KMS-11 (cell line): ENCODE measurements at regions not wholly inside any gene's neighbourhood (a gene's known extent, or its start where the extent isn't known, plus 50 kb on each side); places are given as distances from the start of the nearest gene placed in this dataset.

Experiments
- H2AFZ ChIP-seq: fragments of 200-600 bp; sonication (generic); 2 replicates; pipeline ENCODE4 v1.6.1; 2016; ENCODE audit warnings: antibody characterized with exemption, mixed run types, low read depth
- H3K27ac ChIP-seq: fragments of 200-600 bp; sonication (generic); 2 replicates; pipeline ENCODE4 v1.6.1; 2016; ENCODE audit warnings: mild to moderate bottlenecking, mixed run types
- H3K27me3 ChIP-seq: fragments of 200-600 bp; sonication (generic); 2 replicates; pipeline ENCODE4 v1.6.1; 2017; ENCODE audit warnings: mild to moderate bottlenecking, low read depth, mixed run types, moderate library complexity; ENCODE audit not compliant: insufficient read depth
- H3K36me3 ChIP-seq: fragments of 200-600 bp; sonication (generic); 2 replicates; pipeline ENCODE4 v1.6.1; 2017; ENCODE audit warnings: mild to moderate bottlenecking, mixed run types; ENCODE audit not compliant: insufficient read depth
- H3K4me1 ChIP-seq: fragments of 200-600 bp; sonication (generic); 2 replicates; pipeline ENCODE4 v1.6.1; 2016; ENCODE audit warnings: mild to moderate bottlenecking, low read depth, mixed run types; ENCODE audit not compliant: poor library complexity, severe bottlenecking
- H3K4me2 ChIP-seq: fragments of 200-600 bp; sonication (generic); 2 replicates; pipeline ENCODE4 v1.7.0; 2016; ENCODE audit warnings: mild to moderate bottlenecking, mixed run types
- H3K4me3 ChIP-seq: fragments of 200-600 bp; sonication (generic); IDR thresholded peaks from 2 replicates; pipeline ENCODE4 v1.6.1; 2017; ENCODE audit warnings: low read depth, low read length, mixed read lengths; ENCODE audit not compliant: insufficient read depth
- H3K79me2 ChIP-seq: fragments of 200-600 bp; sonication (generic); 2 replicates; pipeline ENCODE4 v1.6.1; 2016; ENCODE audit warnings: low read depth, mixed run types; ENCODE audit not compliant: insufficient read depth
- H3K9ac ChIP-seq: fragments of 200-600 bp; sonication (generic); 2 replicates; pipeline ENCODE4 v1.6.1; 2016; ENCODE audit warnings: mild to moderate bottlenecking, mixed run types
- H4K20me1 ChIP-seq: fragments of 200-600 bp; sonication (generic); 2 replicates; pipeline ENCODE4 v1.6.1; 2016; ENCODE audit warnings: mild to moderate bottlenecking, mixed run types; ENCODE audit not compliant: insufficient read depth
- CTCF ChIP-seq: fragments of 200-600 bp; sonication (generic); conservative IDR thresholded peaks from 2 replicates; pipeline ENCODE4 v1.6.1; 2017; ENCODE audit warnings: low read depth, mild to moderate bottlenecking, antibody characterized with exemption, low read length, moderate library complexity, mixed read lengths

- no peak overlapping the region for H2AFZ ChIP-seq
- H3K4me3 ChIP-seq: no peak overlapping the region
- no peaks in the 10 kb centered on the region for H3K79me2 ChIP-seq
- no peak overlapping the region for H3K27ac ChIP-seq
- no peaks in the 10 kb centered on the region for H3K27me3 ChIP-seq
- no peak for TF ChIP-seq CTCF
- no peak overlapping the region for H3K4me2 ChIP-seq
- no peaks in the 10 kb centered on the region for H3K4me1 ChIP-seq
- no peaks in the 10 kb centered on the region for H4K20me1 ChIP-seq
- H3K36me3 ChIP-seq: no peaks in the 10 kb centered on the region
- H3K9ac ChIP-seq: no peak overlapping the region
These were observed 72.8 kb downstream of the RPUSD4 start for GRCh38 chr11:126138636-126139035.

GRCh38 chr11:126137136-126137535, 74.3 kb downstream of the RPUSD4 start:
- Histone ChIP-seq H3K4me3 (no peak overlapping the region), H3K27me3 (no peaks in the 10 kb centered on the region), H2AFZ (no peak overlapping the region), H3K79me2 (no peaks in the 10 kb centered on the region), H3K4me1 (no peaks in the 10 kb centered on the region), H3K27ac (no peak overlapping the region), H4K20me1 (no peaks in the 10 kb centered on the region), H3K4me2 (no peak overlapping the region), H3K36me3 (no peaks in the 10 kb centered on the region), H3K9ac (no peak overlapping the region)
- TF ChIP-seq CTCF: no peak

- H3K4me2 ChIP-seq: no peak overlapping the region
- H3K36me3 ChIP-seq: no peaks in the 10 kb centered on the region
- no peaks in the 10 kb centered on the region for H3K4me1 ChIP-seq
These were observed 73.8 kb upstream of the CDON start for GRCh38 chr11:126136507-126136906.

GRCh38 chr11:126135235-126136176, 72.8 kb upstream of the CDON start:
- no peak for TF ChIP-seq CTCF
- no peak overlapping the region for H2AFZ ChIP-seq
- H3K4me1 ChIP-seq: no peaks in the 10 kb centered on the region
- no peaks in the 10 kb centered on the region for H3K79me2 ChIP-seq
- no peaks in the 10 kb centered on the region for H3K27me3 ChIP-seq
- no peaks in the 10 kb centered on the region for H3K36me3 ChIP-seq
- H3K4me2 ChIP-seq: no peak overlapping the region
- H4K20me1 ChIP-seq: no peaks in the 10 kb centered on the region
- H3K27ac ChIP-seq: no peak overlapping the region
- no peak overlapping the region for H3K4me3 ChIP-seq
- no peak overlapping the region for H3K9ac ChIP-seq

More at GRCh38 chr11:126136507-126136906, 73.8 kb upstream of the CDON start:
- no peak overlapping the region for H2AFZ ChIP-seq
- H3K4me3 ChIP-seq: no peak overlapping the region
- no peaks in the 10 kb centered on the region for H3K79me2 ChIP-seq
- TF ChIP-seq CTCF: no peak
- no peaks in the 10 kb centered on the region for H3K27me3 ChIP-seq
- H4K20me1 ChIP-seq: no peaks in the 10 kb centered on the region
- H3K9ac ChIP-seq: no peak overlapping the region
- no peak overlapping the region for H3K27ac ChIP-seq
